Fibroblast of pulmonary artery (primary cell): ENCODE measurements at regions not wholly inside any gene's neighbourhood (a gene's known extent, or its start where the extent isn't known, plus 50 kb on each side); places are given as distances from the start of the nearest gene placed in this dataset.

Source experiments
- DNase-seq: peaks from one replicate; pipeline ENCODE4 v3.0.0-alpha.2; 2010; ENCODE audit warnings: low read depth
- H3K4me3 ChIP-seq: replicated peaks from 2 replicates; pipeline ENCODE4 v1.5.1; 2011; ENCODE audit warnings: low read depth, mild to moderate bottlenecking, control low read depth, low read length, moderate library complexity
- TF ChIP-seq, protein P1 (sequence below): IDR thresholded peaks from 2 replicates; pipeline ENCODE4 v1.5.1; 2011; ENCODE audit warnings: mild to moderate bottlenecking, control low read depth, low read length, inconsistent platforms; ENCODE audit errors: missing control alignments

DNA sequence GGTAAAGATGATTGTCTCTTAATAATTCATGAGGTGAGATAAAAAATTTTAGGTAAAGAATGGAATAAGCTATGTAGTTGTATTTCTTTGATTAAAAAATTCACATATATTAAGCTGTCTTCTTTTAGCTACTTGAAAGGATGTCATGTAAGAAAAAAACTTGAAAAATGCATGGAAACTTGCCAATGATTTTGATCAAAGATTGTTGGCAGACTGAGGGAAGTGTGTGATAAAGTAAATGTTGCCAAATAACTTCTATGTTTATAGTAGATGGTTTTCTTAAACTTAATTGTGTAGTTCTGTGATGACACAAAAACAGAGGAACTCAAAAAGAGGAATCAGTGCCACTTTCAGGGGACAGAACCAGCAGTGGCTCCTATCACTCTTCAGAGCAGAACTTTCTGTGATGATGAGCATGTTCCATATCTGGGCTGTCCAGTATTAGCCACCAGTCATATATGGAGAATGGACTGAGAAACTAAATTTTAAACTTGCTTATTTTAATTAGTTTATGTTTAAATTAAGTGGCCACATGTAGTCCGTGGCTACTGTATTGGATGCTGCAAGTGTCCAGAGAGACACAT, 51.9 kb upstream of the SLC38A11 start:
- H3K4me3 ChIP-seq, result no peak overlapping the region
- no peak for DNase-seq
- TF ChIP-seq, protein P1, sequence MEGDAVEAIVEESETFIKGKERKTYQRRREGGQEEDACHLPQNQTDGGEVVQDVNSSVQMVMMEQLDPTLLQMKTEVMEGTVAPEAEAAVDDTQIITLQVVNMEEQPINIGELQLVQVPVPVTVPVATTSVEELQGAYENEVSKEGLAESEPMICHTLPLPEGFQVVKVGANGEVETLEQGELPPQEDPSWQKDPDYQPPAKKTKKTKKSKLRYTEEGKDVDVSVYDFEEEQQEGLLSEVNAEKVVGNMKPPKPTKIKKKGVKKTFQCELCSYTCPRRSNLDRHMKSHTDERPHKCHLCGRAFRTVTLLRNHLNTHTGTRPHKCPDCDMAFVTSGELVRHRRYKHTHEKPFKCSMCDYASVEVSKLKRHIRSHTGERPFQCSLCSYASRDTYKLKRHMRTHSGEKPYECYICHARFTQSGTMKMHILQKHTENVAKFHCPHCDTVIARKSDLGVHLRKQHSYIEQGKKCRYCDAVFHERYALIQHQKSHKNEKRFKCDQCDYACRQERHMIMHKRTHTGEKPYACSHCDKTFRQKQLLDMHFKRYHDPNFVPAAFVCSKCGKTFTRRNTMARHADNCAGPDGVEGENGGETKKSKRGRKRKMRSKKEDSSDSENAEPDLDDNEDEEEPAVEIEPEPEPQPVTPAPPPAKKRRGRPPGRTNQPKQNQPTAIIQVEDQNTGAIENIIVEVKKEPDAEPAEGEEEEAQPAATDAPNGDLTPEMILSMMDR, result no peak
